Panc1 (cell line): ENCODE measurements at regions not wholly inside any gene's neighbourhood (a gene's known extent, or its start where the extent isn't known, plus 50 kb on each side); places are given as distances from the start of the nearest gene placed in this dataset.

Experiments
- ATAC-seq: fragments of 200-7000 bp; cut with Tn5 transposase; 2 replicates; pipeline ENCODE4 v1.9.1; 2020; ENCODE audit warnings: mild to moderate bottlenecking, moderate library complexity
- BruUV-seq: library from RNA; stranded (reverse); fragments of 400-500 nt; replicated peaks from 2 replicates; lab custom pipeline; 2021; lab: Mats Ljungman, UMichigan
- CTCF ChIA-PET: fragments of 300-600 bp; sonication (Branson Sonifier 250); formaldehyde crosslinking; loops from one replicate; lab custom pipeline; 2022; ENCODE audit warnings: antibody characterized with exemption; lab: Charles Lee
- POLR2A ChIA-PET: fragments of 300-600 bp; sonication (Branson Sonifier 250); formaldehyde crosslinking; loops from one replicate; lab custom pipeline; 2022; ENCODE audit warnings: antibody characterized with exemption; lab: Charles Lee
- DNase-seq: peaks from one replicate; pipeline ENCODE4 v3.0.0-alpha.2; 2010; ENCODE audit warnings: low read depth, low spot score
- H3K27ac ChIP-seq: 2 replicates; pipeline ENCODE4 v1.5.1; 2011; ENCODE audit warnings: mild to moderate bottlenecking, low read length, inconsistent platforms
- H3K27me3 ChIP-seq: fragments of 200-500 bp; sonication (Bioruptor generic); 2 replicates; pipeline ENCODE4 v1.6.0; 2014; ENCODE audit warnings: low read length, inconsistent platforms; ENCODE audit not compliant: control insufficient read depth, insufficient read depth
- H3K36me3 ChIP-seq: fragments of 200-500 bp; sonication (Bioruptor generic); 2 replicates; pipeline ENCODE4 v1.5.1; 2014; ENCODE audit warnings: inconsistent platforms, mild to moderate bottlenecking, low read length, moderate library complexity; ENCODE audit not compliant: control insufficient read depth, insufficient read depth
- H3K4me1 ChIP-seq: 2 replicates; pipeline ENCODE4 v1.5.1; 2011; ENCODE audit warnings: inconsistent platforms, mild to moderate bottlenecking, low read length, moderate library complexity; ENCODE audit not compliant: control insufficient read depth, insufficient read depth
- H3K4me3 ChIP-seq, 2 experiments: 2 replicates each; pipeline ENCODE4 v1.5.1; 2011 to 2012; ENCODE audit warnings: low read depth in 2 of 2, low read length in 2 of 2, mild to moderate bottlenecking in 2 of 2, inconsistent platforms in 1 of 2, moderate library complexity in 1 of 2
- H3K9me3 ChIP-seq: fragments of 200-500 bp; sonication (Bioruptor generic); 2 replicates; pipeline ENCODE4 v1.5.1; 2014; ENCODE audit warnings: low read depth, mild to moderate bottlenecking, inconsistent platforms, low read length, moderate library complexity; ENCODE audit not compliant: control insufficient read depth, insufficient read depth
- POLR2AphosphoS5 ChIP-seq: IDR thresholded peaks from 2 replicates; pipeline ENCODE4 v1.6.1; 2012; ENCODE audit warnings: mild to moderate bottlenecking, low read depth, low read length, moderate library complexity
- SIN3A ChIP-seq: IDR thresholded peaks from 2 replicates; pipeline ENCODE4 v1.6.1; 2012; ENCODE audit warnings: low read depth, mild to moderate bottlenecking, low read length, moderate library complexity, borderline replicate concordance; ENCODE audit not compliant: insufficient read depth
- TCF7L2 ChIP-seq: IDR thresholded peaks from 2 replicates; pipeline ENCODE4 v1.6.1; 2011; ENCODE audit warnings: mild to moderate bottlenecking, low read depth, low read length, inconsistent platforms
- in situ Hi-C: cut with HindIII; loops from 2 replicates; pipeline ENCODE4 v1.10.0; 2016; ENCODE audit warnings: low sequenced_read_pairs, low pct_unique_long_range_greater_than_20kb
- intact Hi-C: fragments of 100-400 bp; cut with micrococcal nuclease; formaldehyde crosslinking; loops from one replicate; pipeline ENCODE4 v1.10.0; 2022; ENCODE audit not compliant: unreplicated experiment
- TF ChIP-seq, protein P1 (sequence below): fragments of 450-650 bp; IDR thresholded peaks from 2 replicates; pipeline ENCODE4 v1.5.1; 2017; ENCODE audit warnings: mild to moderate bottlenecking
- TF ChIP-seq, protein P2 (sequence below), 2 experiments: IDR thresholded peaks; 2 replicates each; pipeline ENCODE4 v1.6.1; 2011 to 2012; ENCODE audit warnings: low read depth in 2 of 2, control low read depth in 1 of 2, low read length in 1 of 2, mild to moderate bottlenecking in 1 of 2, moderate library complexity in 1 of 2; ENCODE audit not compliant: insufficient read depth in 1 of 2

- Histone ChIP-seq H3K36me3 (no peaks in the 10 kb centered on the region), H3K4me1 (peaks cover 20% of the 10 kb centered on the region), H3K9me3 (no peaks in the 10 kb centered on the region), H3K4me3 (no peak overlapping the region), H3K27me3 (no peaks in the 10 kb centered on the region), H3K27ac (peak overlapping the region; percentile 90)
- CTCF ChIA-PET = interaction anchor here (0.6 kb wide), 2 partner anchors 45 to 57 kb away, joined by 3 to 6 read pairs; no protein-coding TSS in a partner anchor
- POLR2A ChIA-PET = interaction anchor here (0.6 to 0.7 kb wide), 2 partner anchors 61 to 402 kb away, joined by 4 to 10 read pairs; no protein-coding TSS in a partner anchor
- in situ Hi-C loops = no loop called here
- DNase-seq = no peak
- BruUV-seq = no TSS peak
- TF ChIP-seq, protein P1, sequence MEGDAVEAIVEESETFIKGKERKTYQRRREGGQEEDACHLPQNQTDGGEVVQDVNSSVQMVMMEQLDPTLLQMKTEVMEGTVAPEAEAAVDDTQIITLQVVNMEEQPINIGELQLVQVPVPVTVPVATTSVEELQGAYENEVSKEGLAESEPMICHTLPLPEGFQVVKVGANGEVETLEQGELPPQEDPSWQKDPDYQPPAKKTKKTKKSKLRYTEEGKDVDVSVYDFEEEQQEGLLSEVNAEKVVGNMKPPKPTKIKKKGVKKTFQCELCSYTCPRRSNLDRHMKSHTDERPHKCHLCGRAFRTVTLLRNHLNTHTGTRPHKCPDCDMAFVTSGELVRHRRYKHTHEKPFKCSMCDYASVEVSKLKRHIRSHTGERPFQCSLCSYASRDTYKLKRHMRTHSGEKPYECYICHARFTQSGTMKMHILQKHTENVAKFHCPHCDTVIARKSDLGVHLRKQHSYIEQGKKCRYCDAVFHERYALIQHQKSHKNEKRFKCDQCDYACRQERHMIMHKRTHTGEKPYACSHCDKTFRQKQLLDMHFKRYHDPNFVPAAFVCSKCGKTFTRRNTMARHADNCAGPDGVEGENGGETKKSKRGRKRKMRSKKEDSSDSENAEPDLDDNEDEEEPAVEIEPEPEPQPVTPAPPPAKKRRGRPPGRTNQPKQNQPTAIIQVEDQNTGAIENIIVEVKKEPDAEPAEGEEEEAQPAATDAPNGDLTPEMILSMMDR = no peak
- TF ChIP-seq SIN3A = no peak
- TF ChIP-seq, protein P2, sequence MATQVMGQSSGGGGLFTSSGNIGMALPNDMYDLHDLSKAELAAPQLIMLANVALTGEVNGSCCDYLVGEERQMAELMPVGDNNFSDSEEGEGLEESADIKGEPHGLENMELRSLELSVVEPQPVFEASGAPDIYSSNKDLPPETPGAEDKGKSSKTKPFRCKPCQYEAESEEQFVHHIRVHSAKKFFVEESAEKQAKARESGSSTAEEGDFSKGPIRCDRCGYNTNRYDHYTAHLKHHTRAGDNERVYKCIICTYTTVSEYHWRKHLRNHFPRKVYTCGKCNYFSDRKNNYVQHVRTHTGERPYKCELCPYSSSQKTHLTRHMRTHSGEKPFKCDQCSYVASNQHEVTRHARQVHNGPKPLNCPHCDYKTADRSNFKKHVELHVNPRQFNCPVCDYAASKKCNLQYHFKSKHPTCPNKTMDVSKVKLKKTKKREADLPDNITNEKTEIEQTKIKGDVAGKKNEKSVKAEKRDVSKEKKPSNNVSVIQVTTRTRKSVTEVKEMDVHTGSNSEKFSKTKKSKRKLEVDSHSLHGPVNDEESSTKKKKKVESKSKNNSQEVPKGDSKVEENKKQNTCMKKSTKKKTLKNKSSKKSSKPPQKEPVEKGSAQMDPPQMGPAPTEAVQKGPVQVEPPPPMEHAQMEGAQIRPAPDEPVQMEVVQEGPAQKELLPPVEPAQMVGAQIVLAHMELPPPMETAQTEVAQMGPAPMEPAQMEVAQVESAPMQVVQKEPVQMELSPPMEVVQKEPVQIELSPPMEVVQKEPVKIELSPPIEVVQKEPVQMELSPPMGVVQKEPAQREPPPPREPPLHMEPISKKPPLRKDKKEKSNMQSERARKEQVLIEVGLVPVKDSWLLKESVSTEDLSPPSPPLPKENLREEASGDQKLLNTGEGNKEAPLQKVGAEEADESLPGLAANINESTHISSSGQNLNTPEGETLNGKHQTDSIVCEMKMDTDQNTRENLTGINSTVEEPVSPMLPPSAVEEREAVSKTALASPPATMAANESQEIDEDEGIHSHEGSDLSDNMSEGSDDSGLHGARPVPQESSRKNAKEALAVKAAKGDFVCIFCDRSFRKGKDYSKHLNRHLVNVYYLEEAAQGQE (IDR thresholded peaks at IDR 0.05; ENCODE audit: insufficient read depth in 1 of 2, low read depth in 2 of 2, low read length in 1 of 2) = no peak
- no peak for TF ChIP-seq TCF7L2
- TF ChIP-seq POLR2AphosphoS5 = no peak
- ATAC-seq = no peak
- intact Hi-C loops = no loop called here
Measured at GRCh38 chr3:11716573-11717290, 73.0 kb upstream of the VGLL4 start.

GRCh38 chr3:11713171-11713570, 69.5 kb upstream of the VGLL4 start:
- H3K27me3 ChIP-seq = no peaks in the 10 kb centered on the region
- ChIA-PET POLR2A (no interaction called here), CTCF (no interaction called here)
- intact Hi-C loops (no loop called here), in situ Hi-C loops (no loop called here)
- no peak overlapping the region for H3K4me3 ChIP-seq
- ATAC-seq (no peak), DNase-seq (no peak)
- no peaks in the 10 kb centered on the region; the same call in 1 of the 2 replicates for H3K9me3 ChIP-seq
- no peak for TF ChIP-seq TCF7L2
- TF ChIP-seq, protein P2 (IDR thresholded peaks at IDR 0.05; ENCODE audit: insufficient read depth in 1 of 2, low read depth in 2 of 2, low read length in 1 of 2) = no peak
- TF ChIP-seq SIN3A = no peak
- TF ChIP-seq, protein P1 = no peak
- TF ChIP-seq POLR2AphosphoS5 = no peak
- BruUV-seq = no TSS peak
- no peak overlapping the region for H3K27ac ChIP-seq
- peaks cover 12% of the 10 kb centered on the region for H3K4me1 ChIP-seq
- H3K36me3 ChIP-seq = no peaks in the 10 kb centered on the region
